H1 (cell line): ENCODE measurements at regions not wholly inside any gene's neighbourhood (a gene's known extent, or its start where the extent isn't known, plus 50 kb on each side); places are given as distances from the start of the nearest gene placed in this dataset.

Experiments
- CTCF ChIA-PET: fragments of 300-600 bp; sonication (Branson Sonifier 250); formaldehyde crosslinking; loops from one replicate; lab custom pipeline; 2021; ENCODE audit not compliant: partially characterized antibody; lab: Charles Lee
- POLR2A ChIA-PET: fragments of 300-600 bp; sonication (Branson Sonifier 250); formaldehyde crosslinking; loops from one replicate; lab custom pipeline; 2021; ENCODE audit warnings: inconsistent platforms; ENCODE audit not compliant: partially characterized antibody; lab: Charles Lee
- DNase-seq, 2 experiments: peaks; one replicate each; pipeline versions ENCODE4 v3.0.0 to v3.0.0-alpha.2; 2010 to 2022; ENCODE audit warnings: low spot score in 2 of 2, low read depth in 1 of 2, mixed read lengths in 1 of 2
- FAIRE-seq: peaks from 2 replicates; lab custom pipeline; 2011; peaks lifted over from hg19 to GRCh38; lab: Jason Lieb, UNC
- H2AFZ ChIP-seq: 2 replicates; pipeline ENCODE4 v1.8.1; 2012; ENCODE audit warnings: low read length, inconsistent platforms
- H2AK5ac ChIP-seq: 2 replicates; pipeline ENCODE4 v1.6.1; 2013; ENCODE audit warnings: low read depth, low read length
- H2BK120ac ChIP-seq: replicated peaks from 2 replicates; pipeline ENCODE3; 2013; ENCODE audit warnings: low read depth, low read length, inconsistent platforms
- H2BK12ac ChIP-seq: 2 replicates; pipeline ENCODE4 v1.6.1; 2013; ENCODE audit warnings: low read depth, low read length
- H2BK15ac ChIP-seq: 2 replicates; pipeline ENCODE4 v1.6.1; 2013; ENCODE audit warnings: low read length
- H2BK20ac ChIP-seq: 2 replicates; pipeline ENCODE4 v1.6.1; 2013; ENCODE audit warnings: low read length
- H2BK5ac ChIP-seq: 2 replicates; pipeline ENCODE4 v1.6.1; 2013; ENCODE audit warnings: low read depth, low read length
- H3K14ac ChIP-seq: 2 replicates; pipeline ENCODE4 v1.6.1; 2013; ENCODE audit warnings: inconsistent platforms; ENCODE audit not compliant: insufficient read length
- H3K18ac ChIP-seq: 2 replicates; pipeline ENCODE4 v1.6.1; 2013; ENCODE audit warnings: low read length; ENCODE audit errors: extremely low read depth
- H3K23ac ChIP-seq: 2 replicates; pipeline ENCODE4 v1.6.1; 2013; ENCODE audit warnings: inconsistent platforms; ENCODE audit not compliant: insufficient read length
- H3K23me2 ChIP-seq: 2 replicates; pipeline ENCODE4 v1.6.1; 2013; ENCODE audit warnings: low read depth, low read length
- H3K27ac ChIP-seq: 2 replicates; pipeline ENCODE4 v1.6.1; 2011; ENCODE audit warnings: low read depth, low read length, inconsistent platforms
- H3K27me3 ChIP-seq, 4 experiments: replicated peaks in 1 of 4; 1 replicate in 1 of 4; 2 replicates in 3 of 4; pipeline versions ENCODE4 v1.6.1 to v1.8.1; 2011 to 2013; ENCODE audit warnings: low read length in 3 of 4, mild to moderate bottlenecking in 3 of 4, inconsistent platforms in 2 of 4, mixed read lengths in 2 of 4, moderate library complexity in 1 of 4; ENCODE audit not compliant: control insufficient read depth in 3 of 4, insufficient read depth in 3 of 4; ENCODE audit errors: extremely low read depth in 1 of 4
- H3K36me3 ChIP-seq, 4 experiments: 2 replicates each; pipeline versions ENCODE4 v1.6.1 to v1.8.1; 2011 to 2013; ENCODE audit warnings: mild to moderate bottlenecking in 4 of 4, low read length in 3 of 4, moderate library complexity in 2 of 4, control low read depth in 1 of 4, inconsistent platforms in 1 of 4; ENCODE audit not compliant: insufficient read depth in 4 of 4, control insufficient read depth in 2 of 4
- H3K4ac ChIP-seq: replicated peaks from 2 replicates; pipeline ENCODE3; 2013; ENCODE audit warnings: low read length, low read depth, mixed read lengths, inconsistent platforms; ENCODE audit not compliant: insufficient read length
- H3K4me1 ChIP-seq, 4 experiments: replicated peaks in 1 of 4; 1 replicate in 1 of 4; 2 replicates in 3 of 4; pipeline versions ENCODE4 v1.6.1 to v1.8.1; 2011 to 2013; ENCODE audit warnings: low read length in 3 of 4, inconsistent platforms in 2 of 4, mixed read lengths in 1 of 4; ENCODE audit not compliant: insufficient read depth in 4 of 4, control insufficient read depth in 3 of 4
- H3K4me2 ChIP-seq, 2 experiments: 2 replicates each; pipeline versions ENCODE4 v1.6.1 to v1.8.1; 2011 to 2013; ENCODE audit warnings: low read depth in 2 of 2, low read length in 2 of 2, control low read depth in 1 of 2, inconsistent platforms in 1 of 2, mild to moderate bottlenecking in 1 of 2; ENCODE audit not compliant: insufficient read depth in 1 of 2
- H3K4me3 ChIP-seq, 4 experiments: fragments of 200-600, 300-600 bp in 1 of 4; sonication (generic), shearing (Covaris generic), sonication (Bioruptor Twin) in 1 of 4; 2 replicates each; pipeline versions ENCODE4 v1.5.1 to v1.8.1; 2011 to 2016; ENCODE audit warnings: low read length in 4 of 4, low read depth in 3 of 4, control low read depth in 2 of 4, inconsistent platforms in 2 of 4, mild to moderate bottlenecking in 2 of 4, mixed read lengths in 1 of 4, moderate library complexity in 1 of 4; ENCODE audit not compliant: insufficient read depth in 2 of 4; ENCODE audit errors: extremely low read depth in 1 of 4
- H3K56ac ChIP-seq: replicated peaks from 2 replicates; pipeline ENCODE3; 2013; ENCODE audit warnings: low read depth, mild to moderate bottlenecking, mixed read lengths, low read length, inconsistent platforms; ENCODE audit not compliant: insufficient read length
- H3K79me1 ChIP-seq: 2 replicates; pipeline ENCODE4 v1.6.1; 2013; ENCODE audit warnings: low read depth, low read length, control low read depth
- H3K79me2 ChIP-seq, 2 experiments: 2 replicates each; pipeline versions ENCODE4 v1.6.1 to v1.8.1; 2012 to 2013; ENCODE audit warnings: low read length in 2 of 2, mild to moderate bottlenecking in 2 of 2, inconsistent platforms in 1 of 2; ENCODE audit not compliant: insufficient read depth in 2 of 2, control insufficient read depth in 1 of 2
- H3K9ac ChIP-seq, 4 experiments: replicated peaks in 1 of 4; 1 replicate in 1 of 4; 2 replicates in 3 of 4; pipeline versions ENCODE4 v1.6.1 to v1.8.1; 2011 to 2013; ENCODE audit warnings: low read depth in 3 of 4, low read length in 3 of 4, control low read depth in 2 of 4, mild to moderate bottlenecking in 2 of 4, moderate library complexity in 2 of 4, inconsistent platforms in 1 of 4; ENCODE audit errors: extremely low read depth in 1 of 4
- H3K9me3 ChIP-seq, 2 experiments: 2 replicates each; pipeline versions ENCODE4 v1.6.1 to v1.8.1; 2012 to 2013; ENCODE audit warnings: mild to moderate bottlenecking in 2 of 2, moderate library complexity in 2 of 2, control low read depth in 1 of 2, inconsistent platforms in 1 of 2, low read depth in 1 of 2, low read length in 1 of 2, mixed read lengths in 1 of 2; ENCODE audit not compliant: insufficient read depth in 2 of 2
- H4K20me1 ChIP-seq, 2 experiments: replicated peaks in 1 of 2; 2 replicates each; pipeline versions ENCODE3 to v1.8.1; 2011 to 2013; ENCODE audit warnings: inconsistent platforms in 2 of 2, low read length in 2 of 2, mild to moderate bottlenecking in 1 of 2; ENCODE audit not compliant: insufficient read depth in 2 of 2, control insufficient read depth in 1 of 2
- H4K5ac ChIP-seq: 2 replicates; pipeline ENCODE4 v1.6.1; 2013; ENCODE audit warnings: low read length, low read depth, mixed read lengths, inconsistent platforms; ENCODE audit not compliant: insufficient read length
- H4K8ac ChIP-seq: 2 replicates; pipeline ENCODE4 v1.8.0; 2013; ENCODE audit warnings: mild to moderate bottlenecking, moderate library complexity, low read length, inconsistent platforms; ENCODE audit not compliant: insufficient read depth; ENCODE audit errors: extremely low read depth
- H4K91ac ChIP-seq: replicated peaks from 2 replicates; pipeline ENCODE3; 2013; ENCODE audit warnings: low read length, mixed read lengths, inconsistent platforms; ENCODE audit not compliant: insufficient read length
- CHD1 ChIP-seq: IDR thresholded peaks from 2 replicates; pipeline ENCODE4 v1.6.1; 2012; ENCODE audit warnings: low read depth, low read length, improper control_type of control experiment
- EZH2 ChIP-seq: fragments of 200-600 bp; sonication (generic); IDR thresholded peaks from 2 replicates; pipeline ENCODE4 v1.7.1; 2012; ENCODE audit warnings: low read depth, mild to moderate bottlenecking, moderate library complexity, low read length, inconsistent platforms; ENCODE audit not compliant: severe bottlenecking
- HDAC6 ChIP-seq: IDR thresholded peaks from one replicate; pipeline ENCODE4 v1.7.1; 2012; ENCODE audit warnings: low read depth, mild to moderate bottlenecking, inconsistent platforms, low read length, moderate library complexity
- POLR2A ChIP-seq, 2 experiments: IDR thresholded peaks; 1 replicate in 1 of 2; 2 replicates in 1 of 2; pipeline ENCODE4 v1.6.1; 2011; ENCODE audit warnings: low read depth in 2 of 2, low read length in 2 of 2, mild to moderate bottlenecking in 2 of 2; ENCODE audit errors: control extremely low read depth in 1 of 2
- RNF2 ChIP-seq: fragments of 200-900, 300-1000 bp; sonication (generic); IDR thresholded peaks from 2 replicates; pipeline ENCODE4 v1.7.1; 2016; ENCODE audit warnings: borderline replicate concordance, low read depth, mild to moderate bottlenecking, antibody characterized with exemption, low read length; ENCODE audit not compliant: poor library complexity, severe bottlenecking; ENCODE audit errors: missing control alignments
- TAF7 ChIP-seq: optimal IDR thresholded peaks from 2 replicates; pipeline ENCODE3; 2011; ENCODE audit warnings: low read depth, mild to moderate bottlenecking, inconsistent platforms, low read length, moderate library complexity, borderline replicate concordance
- WGBS, 2 experiments: shearing (Covaris generic) in 1 of 2; methylation state at CpG; one replicate each; pipeline versions ENCODE4 v1.1.6 to v1.1.7; 2013 to 2015; ENCODE audit warnings: low lambda C conversion rate in 2 of 2, mixed read lengths in 2 of 2, inconsistent platforms in 1 of 2, low coverage in 1 of 2, missing lambda C conversion rate in 1 of 2; ENCODE audit not compliant: insufficient replicate concordance in 2 of 2, insufficient coverage in 1 of 2, insufficient read length in 1 of 2; ENCODE audit errors: extremely low coverage in 1 of 2, missing lambda C conversion rate in 1 of 2; 5-methylcytosine and 5-hydroxymethylcytosine counted together

DNA sequence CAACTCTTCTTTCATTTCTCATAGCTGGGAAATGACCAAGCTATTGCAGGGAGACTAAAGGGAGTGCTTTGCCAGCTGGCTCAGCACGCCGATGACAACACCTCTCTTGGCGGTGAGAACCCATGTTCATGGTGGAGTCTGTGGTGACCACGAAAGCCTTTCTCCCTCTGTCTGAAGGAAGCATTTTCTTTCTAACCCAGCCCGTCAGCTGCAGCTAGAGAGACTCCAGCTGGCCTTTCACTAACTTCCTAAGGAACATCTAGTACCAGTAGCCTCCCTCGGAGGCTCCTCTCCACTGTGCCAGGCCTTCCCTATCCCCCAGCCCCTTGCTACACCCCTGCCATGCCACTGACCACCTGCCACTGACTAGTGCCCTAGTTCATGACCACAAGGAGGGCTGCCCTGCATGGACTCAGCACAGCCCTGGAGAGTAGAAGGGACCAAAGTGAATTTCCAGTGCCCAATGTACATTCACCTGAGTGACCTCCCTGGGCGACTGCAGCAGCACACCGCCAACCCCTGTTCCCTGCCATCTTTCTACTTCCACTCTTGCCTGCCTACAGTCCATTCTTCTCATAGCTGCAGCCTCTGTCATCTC lies 81.3 kb downstream of the CBLN1 start:
- no peaks in the 10 kb centered on the region for H3K79me1 ChIP-seq
- no peaks in the 10 kb centered on the region for H3K27me3 ChIP-seq
- DNase-seq (no peak), FAIRE-seq (no peak)
- H3K14ac ChIP-seq, result no peak overlapping the region
- no peak overlapping the region for H2BK20ac ChIP-seq
- no peak overlapping the region for H2BK120ac ChIP-seq
- 96% methylated on average over 8 of the region's 8 CpGs; no CpG with 5 or more reads in 1 of the 2 experiments for WGBS, 2 experiments
- no peaks in the 10 kb centered on the region for H3K36me3 ChIP-seq
- ChIA-PET POLR2A (no interaction called here), CTCF (interaction anchor here (0.6 to 0.9 kb wide), 3 partner anchors 16 to 393 kb away, joined by 3 read pairs; no protein-coding TSS in a partner anchor)
- H2AFZ ChIP-seq, result no peak overlapping the region
- no peak overlapping the region for H3K18ac ChIP-seq
- H3K56ac ChIP-seq, result no peak overlapping the region
- no peak overlapping the region for H3K9ac ChIP-seq
- no peak overlapping the region for H4K5ac ChIP-seq
- no peak overlapping the region for H2BK12ac ChIP-seq
- H3K23ac ChIP-seq, result no peak overlapping the region
- H2BK15ac ChIP-seq, result no peak overlapping the region
- no peaks in the 10 kb centered on the region for H3K4me1 ChIP-seq
- H3K23me2 ChIP-seq, result no peaks in the 10 kb centered on the region
- no peak overlapping the region for H3K4me3 ChIP-seq
- no peak overlapping the region for H3K4me2 ChIP-seq
- H3K9me3 ChIP-seq, result no peaks in the 10 kb centered on the region
- no peaks in the 10 kb centered on the region for H4K20me1 ChIP-seq
- TF ChIP-seq RNF2, result no peak
- no peak for TF ChIP-seq EZH2
- no peak for TF ChIP-seq TAF7
- no peak for TF ChIP-seq POLR2A (IDR thresholded peaks at IDR 0.05; ENCODE audit: control extremely low read depth in 1 of 2, low read depth in 2 of 2, low read length in 2 of 2)
- TF ChIP-seq HDAC6, result no peak
- no peak for TF ChIP-seq CHD1
- no peak overlapping the region for H2BK5ac ChIP-seq
- H4K91ac ChIP-seq, result no peak overlapping the region
- no peak overlapping the region for H3K4ac ChIP-seq
- H2AK5ac ChIP-seq, result no peak overlapping the region
- H3K27ac ChIP-seq, result no peak overlapping the region
- no peaks in the 10 kb centered on the region for H3K79me2 ChIP-seq
- H4K8ac ChIP-seq, result no peak overlapping the region
